Upper lobe of right lung (tissue), 1 donor: ENCODE measurements at regions not wholly inside any gene's neighbourhood (a gene's known extent, or its start where the extent isn't known, plus 50 kb on each side); places are given as distances from the start of the nearest gene placed in this dataset.

Experiments used
- ATAC-seq: fragments of 200-7000 bp; cut with Tn5 transposase; one replicate; pipeline ENCODE4 v1.9.1; 2020; ENCODE audit warnings: mild to moderate bottlenecking, moderate library complexity
- DNase-seq: peaks from one replicate; pipeline ENCODE4 v3.0.0-alpha.2; 2020
- H3K27ac ChIP-seq: fragments of 200-600 bp; one replicate; pipeline ENCODE4 v1.8.0; 2022
- H3K27me3 ChIP-seq: fragments of 200-600 bp; one replicate; pipeline ENCODE4 v1.8.0; 2022; ENCODE audit warnings: mild to moderate bottlenecking
- H3K36me3 ChIP-seq: fragments of 200-600 bp; one replicate; pipeline ENCODE4 v1.8.0; 2022
- H3K4me1 ChIP-seq: fragments of 200-600 bp; one replicate; pipeline ENCODE4 v1.8.0; 2022
- H3K4me3 ChIP-seq: fragments of 200-600 bp; one replicate; pipeline ENCODE4 v1.8.0; 2022; ENCODE audit warnings: mild to moderate bottlenecking
- H3K9me3 ChIP-seq: fragments of 200-600 bp; one replicate; pipeline ENCODE4 v1.8.0; 2022
- intact Hi-C: fragments of 100-400 bp; cut with DNase I; formaldehyde crosslinking; loops from one replicate; pipeline ENCODE4 v1.11.0; 2022
- TF ChIP-seq, protein P1 (sequence below): fragments of 200-600 bp; IDR thresholded peaks from one replicate; pipeline ENCODE4 v1.8.0; 2022; ENCODE audit warnings: antibody characterized with exemption
- donor health status: DM: no; HTN: yes; CAD: no; lungs with severe emphysema.

DNA sequence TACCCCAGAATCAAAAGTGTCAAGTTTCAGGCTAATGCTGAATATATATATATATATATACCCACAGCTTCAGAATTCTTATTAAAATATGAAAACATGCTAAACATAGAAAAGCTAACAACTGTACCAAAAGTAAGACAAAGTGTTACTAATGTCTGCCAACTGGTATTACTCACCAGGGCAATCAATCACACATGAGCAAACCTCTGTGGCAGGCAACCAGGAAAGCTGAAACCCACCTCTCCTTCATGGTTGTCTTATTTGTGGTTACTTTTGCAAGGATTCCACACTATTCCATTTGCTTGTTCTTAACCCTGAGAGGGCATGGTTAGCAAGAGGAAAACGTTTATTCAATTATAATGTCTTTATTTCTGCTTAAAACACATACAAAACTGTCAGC, 512.3 kb upstream of the MDFIC2 start:
- Histone ChIP-seq H3K27ac (no peak overlapping the region), H3K36me3 (no peaks in the 10 kb centered on the region), H3K9me3 (no peaks in the 10 kb centered on the region), H3K27me3 (no peaks in the 10 kb centered on the region), H3K4me1 (peaks cover 6% of the 10 kb centered on the region), H3K4me3 (no peak overlapping the region)
- intact Hi-C loops, result no loop called here
- ATAC-seq (no peak), DNase-seq (no peak)
- TF ChIP-seq, protein P1, sequence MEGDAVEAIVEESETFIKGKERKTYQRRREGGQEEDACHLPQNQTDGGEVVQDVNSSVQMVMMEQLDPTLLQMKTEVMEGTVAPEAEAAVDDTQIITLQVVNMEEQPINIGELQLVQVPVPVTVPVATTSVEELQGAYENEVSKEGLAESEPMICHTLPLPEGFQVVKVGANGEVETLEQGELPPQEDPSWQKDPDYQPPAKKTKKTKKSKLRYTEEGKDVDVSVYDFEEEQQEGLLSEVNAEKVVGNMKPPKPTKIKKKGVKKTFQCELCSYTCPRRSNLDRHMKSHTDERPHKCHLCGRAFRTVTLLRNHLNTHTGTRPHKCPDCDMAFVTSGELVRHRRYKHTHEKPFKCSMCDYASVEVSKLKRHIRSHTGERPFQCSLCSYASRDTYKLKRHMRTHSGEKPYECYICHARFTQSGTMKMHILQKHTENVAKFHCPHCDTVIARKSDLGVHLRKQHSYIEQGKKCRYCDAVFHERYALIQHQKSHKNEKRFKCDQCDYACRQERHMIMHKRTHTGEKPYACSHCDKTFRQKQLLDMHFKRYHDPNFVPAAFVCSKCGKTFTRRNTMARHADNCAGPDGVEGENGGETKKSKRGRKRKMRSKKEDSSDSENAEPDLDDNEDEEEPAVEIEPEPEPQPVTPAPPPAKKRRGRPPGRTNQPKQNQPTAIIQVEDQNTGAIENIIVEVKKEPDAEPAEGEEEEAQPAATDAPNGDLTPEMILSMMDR, result no peak

DNA sequence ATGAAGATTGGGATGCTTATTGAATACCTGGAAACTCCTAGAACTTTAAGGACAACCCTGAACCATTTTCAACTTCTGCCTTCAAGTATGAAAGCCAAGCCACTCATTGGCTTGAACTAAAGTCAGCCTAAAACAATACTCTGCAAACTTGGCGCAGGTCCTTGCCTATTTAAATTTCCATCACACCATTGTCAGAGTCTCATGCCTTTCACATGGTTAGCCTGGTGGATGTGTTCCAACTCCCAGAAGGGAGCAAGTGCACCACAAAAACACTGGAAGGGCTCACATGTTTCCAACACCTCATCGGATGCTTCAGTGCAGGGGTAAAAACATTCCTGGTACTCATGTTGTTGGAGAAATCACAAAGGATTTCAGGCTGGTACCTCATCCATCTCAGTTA, 511.6 kb upstream of the MDFIC2 start:
- no peak overlapping the region for H3K4me3 ChIP-seq
- no peaks in the 10 kb centered on the region for H3K27me3 ChIP-seq
- no peaks in the 10 kb centered on the region for H3K9me3 ChIP-seq
- H3K4me1 ChIP-seq, result peaks cover 5% of the 10 kb centered on the region
- no peak for ATAC-seq
- no peak for DNase-seq
- no peaks in the 10 kb centered on the region for H3K36me3 ChIP-seq
- TF ChIP-seq, protein P1, result no peak
- intact Hi-C loops, result no loop called here
- H3K27ac ChIP-seq, result no peak overlapping the region

DNA sequence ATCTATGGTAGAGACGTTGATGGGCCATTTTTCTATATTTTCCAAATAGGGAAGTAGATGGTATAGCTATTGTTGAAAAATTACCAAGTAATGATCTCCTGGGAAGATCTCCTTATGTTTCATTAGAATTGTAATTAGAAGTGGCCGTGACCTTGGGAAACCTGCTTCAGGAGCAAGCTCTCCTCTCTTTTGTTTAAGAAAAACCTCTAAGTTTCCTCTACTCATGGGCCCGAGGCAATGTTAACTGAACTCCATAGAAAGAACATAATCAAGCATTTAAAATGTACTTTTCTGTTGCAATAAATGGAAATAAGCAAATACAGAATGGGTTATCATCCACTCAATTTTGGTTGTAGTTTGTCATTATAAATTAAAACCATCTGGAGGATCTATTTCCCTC, 511.2 kb upstream of the MDFIC2 start:
- Histone ChIP-seq H3K4me1 (peaks cover under 1% of the 10 kb centered on the region), H3K4me3 (no peak overlapping the region), H3K9me3 (no peaks in the 10 kb centered on the region), H3K27ac (no peak overlapping the region), H3K27me3 (no peaks in the 10 kb centered on the region), H3K36me3 (no peaks in the 10 kb centered on the region)
- TF ChIP-seq, protein P1, result no peak
- intact Hi-C loops, result no loop called here
- ATAC-seq, result no peak
- no peak for DNase-seq

DNA sequence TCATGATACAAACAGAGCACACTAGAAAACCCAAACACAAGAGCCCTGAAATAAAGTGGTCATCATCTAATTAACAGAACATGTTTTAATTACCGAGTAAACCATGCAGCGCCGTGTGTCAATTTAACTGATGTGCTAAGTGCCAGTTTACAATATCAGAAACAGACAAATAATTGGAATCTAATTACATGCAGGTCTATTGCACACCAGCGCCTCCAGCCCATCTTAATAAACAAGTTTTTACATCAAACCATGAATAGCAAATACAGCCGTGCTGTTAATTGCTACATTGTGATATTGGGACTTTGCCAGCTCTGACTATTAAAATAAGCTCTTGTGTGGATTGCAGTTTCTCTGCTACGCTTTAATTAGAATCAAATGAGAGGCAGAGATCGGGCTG, 510.2 kb upstream of the MDFIC2 start:
- H3K27ac ChIP-seq, result no peak overlapping the region
- no peaks in the 10 kb centered on the region for H3K36me3 ChIP-seq
- no peaks in the 10 kb centered on the region for H3K4me1 ChIP-seq
- TF ChIP-seq, protein P1, result no peak
- H3K4me3 ChIP-seq, result no peak overlapping the region
- ATAC-seq (no peak), DNase-seq (no peak)
- H3K27me3 ChIP-seq, result no peaks in the 10 kb centered on the region
- H3K9me3 ChIP-seq, result no peaks in the 10 kb centered on the region
- intact Hi-C loops, result no loop called here

DNA sequence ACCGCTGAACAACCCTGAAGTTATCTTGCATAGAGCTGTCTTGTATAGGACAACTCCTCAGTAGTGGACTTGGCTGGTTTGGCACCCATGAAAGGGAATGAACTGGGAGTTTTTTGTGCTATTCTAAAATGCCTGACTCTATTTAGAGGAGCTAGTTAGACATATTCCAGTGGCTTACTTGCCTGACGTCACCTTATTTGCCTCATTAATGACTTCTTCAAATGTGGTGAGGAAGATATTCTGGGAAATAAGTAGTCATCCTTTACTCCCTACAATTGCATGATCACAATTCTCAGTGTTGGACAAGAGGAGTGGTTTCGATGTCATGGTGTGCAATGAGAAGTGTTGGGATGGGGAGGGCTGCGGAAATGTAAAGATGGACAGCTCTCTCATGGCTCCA, 509.2 kb upstream of the MDFIC2 start:
- H3K4me1 ChIP-seq, result no peaks in the 10 kb centered on the region
- intact Hi-C loops, result no loop called here
- no peaks in the 10 kb centered on the region for H3K36me3 ChIP-seq
- no peaks in the 10 kb centered on the region for H3K9me3 ChIP-seq
- no peaks in the 10 kb centered on the region for H3K27me3 ChIP-seq
- DNase-seq, result no peak
- no peak overlapping the region for H3K4me3 ChIP-seq
- TF ChIP-seq, protein P1, result no peak
- H3K27ac ChIP-seq, result no peak overlapping the region
- no peak for ATAC-seq

DNA sequence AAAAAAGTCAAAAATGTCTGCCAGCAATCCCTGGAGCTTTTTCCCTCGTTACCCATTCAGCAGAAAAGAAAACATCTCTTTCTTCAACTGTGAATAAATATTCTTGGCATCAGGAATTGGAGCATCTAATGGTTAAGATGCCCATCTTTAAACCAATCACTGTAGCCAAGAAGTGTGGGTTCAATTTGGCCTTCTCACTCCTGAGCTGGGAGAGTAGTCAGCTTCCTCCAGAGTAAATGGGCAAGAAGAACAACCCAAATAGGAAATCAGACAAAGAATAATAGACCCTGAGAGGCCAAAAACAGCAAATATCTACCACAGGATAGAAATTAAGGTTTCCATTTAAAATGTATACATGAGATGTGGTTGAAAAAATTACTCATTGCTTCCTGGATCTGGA, 508.0 kb upstream of the MDFIC2 start:
- intact Hi-C loops, result no loop called here
- Histone ChIP-seq H3K36me3 (no peaks in the 10 kb centered on the region), H3K27ac (no peak overlapping the region), H3K27me3 (no peaks in the 10 kb centered on the region), H3K4me3 (no peak overlapping the region), H3K4me1 (no peaks in the 10 kb centered on the region), H3K9me3 (no peaks in the 10 kb centered on the region)
- no peak for ATAC-seq
- DNase-seq, result no peak
- TF ChIP-seq, protein P1, result no peak
